ENCODE measurements at regions not wholly inside any gene's neighbourhood (a gene's known extent, or its start where the extent isn't known, plus 50 kb on each side); places are given as distances from the start of the nearest gene placed in this dataset.

DNA sequence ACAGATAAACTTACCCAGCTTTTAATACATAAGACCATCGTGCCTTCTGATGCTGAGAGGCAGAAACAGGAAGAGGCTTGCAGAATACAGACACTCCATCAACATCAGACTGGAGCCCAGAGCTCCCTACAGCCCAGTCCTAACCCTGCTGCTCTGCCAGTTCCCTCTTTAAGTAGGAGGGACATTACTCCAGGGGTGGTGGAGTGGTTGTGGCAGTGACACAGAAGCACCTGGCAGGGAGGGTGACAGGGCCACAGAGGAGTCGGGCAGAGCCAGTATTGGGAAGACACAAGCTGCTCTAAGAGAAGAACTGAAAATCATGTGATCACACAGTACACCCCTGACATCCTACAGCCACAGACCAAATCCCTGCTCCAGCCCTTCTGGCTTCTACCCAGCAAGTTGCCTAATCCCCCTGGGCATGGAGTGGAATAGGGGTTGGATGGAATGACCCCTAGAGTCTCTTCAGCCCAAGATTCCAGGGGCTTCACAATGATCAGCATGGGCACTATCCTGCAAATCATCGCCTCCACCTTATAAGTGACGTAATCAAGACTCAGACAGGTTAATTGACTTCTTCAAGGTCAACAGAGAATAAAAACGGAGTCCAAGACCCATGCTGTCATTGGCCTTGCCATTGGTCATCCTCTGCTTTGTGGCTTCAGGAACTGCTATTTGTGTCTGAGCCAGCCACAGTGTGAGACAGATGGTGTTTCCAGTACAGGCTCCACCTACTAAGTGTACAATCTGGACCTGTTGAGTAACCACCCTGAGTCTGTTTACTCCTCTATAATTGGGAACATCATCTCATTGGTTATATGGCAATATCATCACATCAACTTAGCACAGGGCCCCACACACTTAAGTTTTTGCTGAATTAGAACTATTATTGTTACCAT, 61.1 kb upstream of the ZMIZ1 start:
- DNase-seq, result peak; percentile 73

DNA sequence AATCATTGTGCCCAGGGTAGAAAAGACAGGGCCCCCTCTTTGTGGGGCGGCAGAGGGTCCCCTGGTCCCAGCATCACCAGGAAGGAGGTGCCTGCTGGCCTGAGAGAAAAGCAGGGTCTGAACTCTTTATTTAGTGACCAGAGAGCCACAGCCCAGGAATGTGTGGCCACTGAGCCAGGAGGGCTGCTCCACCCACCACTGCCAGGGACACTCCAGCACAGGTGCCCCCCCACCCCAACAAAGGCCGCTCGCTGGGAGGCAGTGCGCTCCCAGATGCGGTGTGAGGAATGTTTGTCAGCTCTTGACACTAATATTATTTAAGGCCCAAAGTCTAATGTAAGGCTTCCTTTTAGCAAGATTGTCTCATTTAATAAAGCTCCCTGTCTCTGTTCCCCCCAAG, 59.6 kb upstream of the ZMIZ1 start:
- DNase-seq, result no peak

DNA sequence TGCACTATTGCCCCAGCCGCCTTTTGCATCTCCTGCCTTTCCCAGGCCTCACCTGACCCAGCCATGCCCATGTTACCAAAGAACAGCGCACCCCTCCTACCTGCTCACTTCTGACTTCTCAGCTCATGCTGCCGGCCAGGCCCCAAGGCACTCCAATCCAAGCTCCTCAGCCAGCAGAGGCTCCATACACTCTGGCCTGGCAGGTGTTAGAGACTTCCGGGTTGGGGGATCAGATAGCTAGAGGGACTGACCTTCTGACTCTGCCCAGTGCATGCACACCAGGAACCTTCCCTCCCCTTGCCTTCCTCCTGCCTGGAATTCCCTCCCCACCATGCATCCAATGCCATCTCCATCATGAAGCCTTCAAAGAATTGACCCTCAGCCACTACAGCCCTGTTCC, 56.2 kb upstream of the ZMIZ1 start:
- no peak for DNase-seq

- no peak for DNase-seq
Measured at GRCh38 chr10:79013406-79013987, 55.3 kb upstream of the ZMIZ1 start.

DNA sequence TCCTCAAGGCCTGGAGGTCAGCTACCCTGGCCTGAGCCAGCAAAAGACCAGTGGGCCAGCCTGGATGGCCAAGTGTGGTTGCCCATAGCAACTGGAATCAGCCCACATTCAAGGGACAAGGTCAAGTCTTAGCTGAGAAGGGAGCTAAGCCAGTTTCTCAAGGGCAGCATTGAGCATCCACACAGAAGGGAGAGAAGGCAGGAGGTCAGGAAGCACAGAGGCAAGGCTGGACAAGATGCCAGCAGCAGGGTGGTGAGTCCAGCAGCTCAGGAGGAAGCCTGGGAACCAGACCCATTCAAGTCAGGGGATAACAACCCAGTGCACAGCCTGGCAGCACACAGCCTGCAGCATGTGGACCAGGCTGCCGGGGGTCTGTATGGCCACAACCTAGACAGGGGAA, 54.0 kb upstream of the ZMIZ1 start:
- no peak for DNase-seq

DNA sequence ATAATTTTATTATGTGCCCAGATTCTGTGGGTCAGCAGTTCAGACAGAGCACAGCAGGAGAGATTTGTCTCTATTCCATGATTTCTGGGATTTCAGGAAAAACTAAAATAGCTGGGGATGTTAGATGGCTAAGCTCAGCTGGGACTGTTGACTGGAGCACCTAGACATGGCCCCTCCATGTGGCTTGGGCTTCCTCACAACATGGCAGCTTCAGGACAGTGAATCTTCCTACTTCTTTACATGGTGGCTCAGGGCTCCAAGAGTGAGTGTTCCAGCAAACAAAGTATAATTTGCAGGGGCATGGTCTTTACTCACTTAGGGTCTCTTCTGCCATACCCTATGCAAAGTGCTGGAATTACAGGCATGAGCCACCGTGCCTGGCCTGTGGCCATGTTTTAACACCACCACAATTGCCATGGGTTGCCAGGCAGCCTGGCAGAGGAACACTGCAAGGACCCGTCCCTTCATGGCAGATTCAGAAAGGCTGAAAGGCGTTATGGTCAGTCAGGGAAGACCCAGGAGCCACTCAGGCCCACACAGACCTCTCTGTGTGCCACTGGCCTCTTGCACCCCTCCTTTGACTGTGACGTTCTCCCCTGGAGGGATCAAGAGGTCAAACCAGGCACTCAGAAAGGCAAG, 50.8 kb upstream of the ZMIZ1 start:
- no peak for DNase-seq

GRCh38 chr10:79018521-79019011, 50.2 kb upstream of the ZMIZ1 start:
- DNase-seq, result no peak

Measured in suppressor macrophage treated with lipopolysaccharide for 4 hours (primary cell).